ENCODE measurements at regions not wholly inside any gene's neighbourhood (a gene's known extent, or its start where the extent isn't known, plus 50 kb on each side); places are given as distances from the start of the nearest gene placed in this dataset.
"Not testable (repeated sequence)": the region's sequence is repeated elsewhere in the genome, so short reads cannot be mapped to it uniquely, and the experiment has no call there.

- Histone ChIP-seq H2BK15ac (replicated peaks; ENCODE audit: low read depth) (no peak overlapping the region), H2BK120ac (ENCODE audit: low read depth, low read length) (no peak overlapping the region), H3K4ac (ENCODE audit: low read depth, low read length) (no peak overlapping the region), H3K4me2 (ENCODE audit: low read length) (no peak overlapping the region), H3K4me1 (ENCODE audit: control insufficient read depth, low read depth, low read length) (no peaks in the 10 kb centered on the region), H3K27me3 (ENCODE audit: insufficient read depth, low read length, poor library complexity) (no peaks in the 10 kb centered on the region), H3K36me3 (ENCODE audit: control insufficient read depth, insufficient read depth, low read length) (no peaks in the 10 kb centered on the region), H2BK5ac (ENCODE audit: low read length) (no peak overlapping the region), H2AK5ac (ENCODE audit: low read length) (no peak overlapping the region), H3K4me3 (ENCODE audit: low read length) (no peak overlapping the region), H4K5ac (ENCODE audit: low read length) (no peak overlapping the region), H3K23ac (ENCODE audit: low read length) (no peak overlapping the region), H3K18ac (ENCODE audit: low read length) (no peak overlapping the region), H3K79me1 (ENCODE audit: low read length) (no peaks in the 10 kb centered on the region), H3K79me2 (ENCODE audit: control insufficient read depth, insufficient read depth, low read length) (no peaks in the 10 kb centered on the region), H3K9ac (ENCODE audit: low read length) (no peak overlapping the region), H3K56ac (ENCODE audit: low read length) (no peak overlapping the region), H3K27ac (ENCODE audit: low read depth, low read length) (no peak overlapping the region), H4K8ac (ENCODE audit: low read depth, low read length) (no peak overlapping the region)
- no CpG with 5 or more reads among the region's 2 CpGs for whole genome bisulfite sequencing (ENCODE audit: extremely low coverage, insufficient coverage, low lambda C conversion rate)
- DNase-seq = no peak
Observed at GRCh38 chr4:181798536-181798935, 444.7 kb upstream of the TENM3 start.

- H3K4me2 ChIP-seq (ENCODE audit: low read length) = no peak overlapping the region
- no peak overlapping the region for H3K4ac ChIP-seq (ENCODE audit: low read depth, low read length)
- no peak overlapping the region for H3K27ac ChIP-seq (ENCODE audit: low read depth, low read length)
- no peak overlapping the region for H3K9ac ChIP-seq (ENCODE audit: low read length)
- H2BK15ac ChIP-seq (replicated peaks; ENCODE audit: low read depth) = no peak overlapping the region
- H2BK120ac ChIP-seq (ENCODE audit: low read depth, low read length) = no peak overlapping the region
- no peak overlapping the region for H3K56ac ChIP-seq (ENCODE audit: low read length)
- no peak overlapping the region for H4K5ac ChIP-seq (ENCODE audit: low read length)
- H2AK5ac ChIP-seq (ENCODE audit: low read length) = no peak overlapping the region
- H3K36me3 ChIP-seq (ENCODE audit: control insufficient read depth, insufficient read depth, low read length) = no peaks in the 10 kb centered on the region
- H3K4me3 ChIP-seq (ENCODE audit: low read length) = no peak overlapping the region
- no peak overlapping the region for H2BK5ac ChIP-seq (ENCODE audit: low read length)
- no peaks in the 10 kb centered on the region for H3K4me1 ChIP-seq (ENCODE audit: control insufficient read depth, low read depth, low read length)
- H3K18ac ChIP-seq (ENCODE audit: low read length) = no peak overlapping the region
- DNase-seq = no peak
- H3K79me1 ChIP-seq (ENCODE audit: low read length) = no peaks in the 10 kb centered on the region
- no peaks in the 10 kb centered on the region for H3K27me3 ChIP-seq (ENCODE audit: insufficient read depth, low read length, poor library complexity)
- H4K8ac ChIP-seq (ENCODE audit: low read depth, low read length) = no peak overlapping the region
- no peaks in the 10 kb centered on the region for H3K79me2 ChIP-seq (ENCODE audit: control insufficient read depth, insufficient read depth, low read length)
- WGBS (ENCODE audit: extremely low coverage, insufficient coverage, low lambda C conversion rate) = no CpG with 5 or more reads among the region's 10 CpGs
- no peak overlapping the region for H3K23ac ChIP-seq (ENCODE audit: low read length)
Observed at GRCh38 chr4:181799561-181800069, 443.6 kb upstream of the TENM3 start.

- Histone ChIP-seq H3K4me1 (ENCODE audit: control insufficient read depth, low read depth, low read length) (no peaks in the 10 kb centered on the region), H2BK120ac (ENCODE audit: low read depth, low read length) (no peak overlapping the region), H3K56ac (ENCODE audit: low read length) (no peak overlapping the region), H3K4me2 (ENCODE audit: low read length) (no peak overlapping the region), H3K79me1 (ENCODE audit: low read length) (no peaks in the 10 kb centered on the region), H4K5ac (ENCODE audit: low read length) (no peak overlapping the region), H2BK15ac (replicated peaks; ENCODE audit: low read depth) (no peak overlapping the region), H3K23ac (ENCODE audit: low read length) (no peak overlapping the region), H3K18ac (ENCODE audit: low read length) (no peak overlapping the region), H3K27me3 (ENCODE audit: insufficient read depth, low read length, poor library complexity) (no peaks in the 10 kb centered on the region), H3K79me2 (ENCODE audit: control insufficient read depth, insufficient read depth, low read length) (no peaks in the 10 kb centered on the region), H3K9ac (ENCODE audit: low read length) (no peak overlapping the region), H3K27ac (ENCODE audit: low read depth, low read length) (no peak overlapping the region), H2AK5ac (ENCODE audit: low read length) (no peak overlapping the region), H3K36me3 (ENCODE audit: control insufficient read depth, insufficient read depth, low read length) (no peaks in the 10 kb centered on the region), H2BK5ac (ENCODE audit: low read length) (no peak overlapping the region), H4K8ac (ENCODE audit: low read depth, low read length) (no peak overlapping the region), H3K4ac (ENCODE audit: low read depth, low read length) (no peak overlapping the region), H3K4me3 (ENCODE audit: low read length) (no peak overlapping the region)
- no CpG with 5 or more reads among the region's 2 CpGs for WGBS (ENCODE audit: extremely low coverage, insufficient coverage, low lambda C conversion rate)
- no peak for DNase-seq
Observed at GRCh38 chr4:181802207-181802606, 441.0 kb upstream of the TENM3 start.

- Histone ChIP-seq H2AK5ac (ENCODE audit: low read length) (no peak overlapping the region), H3K56ac (ENCODE audit: low read length) (no peak overlapping the region), H3K4ac (ENCODE audit: low read depth, low read length) (no peak overlapping the region), H3K4me1 (ENCODE audit: control insufficient read depth, low read depth, low read length) (no peaks in the 10 kb centered on the region), H2BK5ac (ENCODE audit: low read length) (no peak overlapping the region), H2BK15ac (replicated peaks; ENCODE audit: low read depth) (no peak overlapping the region), H2BK120ac (ENCODE audit: low read depth, low read length) (no peak overlapping the region), H4K5ac (ENCODE audit: low read length) (no peak overlapping the region), H3K36me3 (ENCODE audit: control insufficient read depth, insufficient read depth, low read length) (no peaks in the 10 kb centered on the region), H4K8ac (ENCODE audit: low read depth, low read length) (no peak overlapping the region), H3K27me3 (ENCODE audit: insufficient read depth, low read length, poor library complexity) (no peaks in the 10 kb centered on the region), H3K18ac (ENCODE audit: low read length) (no peak overlapping the region), H3K27ac (ENCODE audit: low read depth, low read length) (no peak overlapping the region), H3K9ac (ENCODE audit: low read length) (no peak overlapping the region), H3K79me1 (ENCODE audit: low read length) (no peaks in the 10 kb centered on the region), H3K4me3 (ENCODE audit: low read length) (no peak overlapping the region), H3K23ac (ENCODE audit: low read length) (no peak overlapping the region), H3K79me2 (ENCODE audit: control insufficient read depth, insufficient read depth, low read length) (no peaks in the 10 kb centered on the region), H3K4me2 (ENCODE audit: low read length) (no peak overlapping the region)
- DNase-seq = no peak
Observed at GRCh38 chr4:181807771-181808170, 435.4 kb upstream of the TENM3 start.

- Histone ChIP-seq H3K27me3 (ENCODE audit: insufficient read depth, low read length, poor library complexity) (no peaks in the 10 kb centered on the region), H3K36me3 (ENCODE audit: control insufficient read depth, insufficient read depth, low read length) (no peaks in the 10 kb centered on the region), H4K8ac (ENCODE audit: low read depth, low read length) (no peak overlapping the region), H3K4ac (ENCODE audit: low read depth, low read length) (no peak overlapping the region), H2BK120ac (ENCODE audit: low read depth, low read length) (no peak overlapping the region), H3K18ac (ENCODE audit: low read length) (no peak overlapping the region), H3K4me3 (ENCODE audit: low read length) (no peak overlapping the region), H2BK15ac (replicated peaks; ENCODE audit: low read depth) (no peak overlapping the region), H4K5ac (ENCODE audit: low read length) (no peak overlapping the region), H3K79me2 (ENCODE audit: control insufficient read depth, insufficient read depth, low read length) (no peaks in the 10 kb centered on the region), H3K79me1 (ENCODE audit: low read length) (no peaks in the 10 kb centered on the region), H3K56ac (ENCODE audit: low read length) (no peak overlapping the region), H3K4me2 (ENCODE audit: low read length) (no peak overlapping the region), H2AK5ac (ENCODE audit: low read length) (no peak overlapping the region), H3K23ac (ENCODE audit: low read length) (no peak overlapping the region), H2BK5ac (ENCODE audit: low read length) (no peak overlapping the region), H3K4me1 (ENCODE audit: control insufficient read depth, low read depth, low read length) (no peaks in the 10 kb centered on the region), H3K9ac (ENCODE audit: low read length) (no peak overlapping the region), H3K27ac (ENCODE audit: low read depth, low read length) (no peak overlapping the region)
- no peak for DNase-seq
- WGBS (ENCODE audit: extremely low coverage, insufficient coverage, low lambda C conversion rate) = 100% methylated on average over 1 of the region's 5 CpGs
Observed at GRCh38 chr4:181810711-181811110, 432.5 kb upstream of the TENM3 start.

GRCh38 chr4:181811550-181811949 is 431.7 kb upstream of the TENM3 start:
- H3K79me1 ChIP-seq (ENCODE audit: low read length); H3K23ac ChIP-seq (ENCODE audit: low read length); H3K36me3 ChIP-seq (ENCODE audit: control insufficient read depth, insufficient read depth, low read length); H3K27ac ChIP-seq (ENCODE audit: low read depth, low read length); H2AK5ac ChIP-seq (ENCODE audit: low read length); H2BK5ac ChIP-seq (ENCODE audit: low read length); H3K4me3 ChIP-seq (ENCODE audit: low read length); H3K79me2 ChIP-seq (ENCODE audit: control insufficient read depth, insufficient read depth, low read length); H3K4me1 ChIP-seq (ENCODE audit: control insufficient read depth, low read depth, low read length); H4K5ac ChIP-seq (ENCODE audit: low read length); H4K8ac ChIP-seq (ENCODE audit: low read depth, low read length); H3K4me2 ChIP-seq (ENCODE audit: low read length); H3K4ac ChIP-seq (ENCODE audit: low read depth, low read length); H3K27me3 ChIP-seq (ENCODE audit: insufficient read depth, low read length, poor library complexity); H3K18ac ChIP-seq (ENCODE audit: low read length); H2BK120ac ChIP-seq (ENCODE audit: low read depth, low read length); H3K56ac ChIP-seq (ENCODE audit: low read length); H3K9ac ChIP-seq (ENCODE audit: low read length); DNase-seq; H2BK15ac ChIP-seq (replicated peaks; ENCODE audit: low read depth): not testable (repeated sequence)
- WGBS (ENCODE audit: extremely low coverage, insufficient coverage, low lambda C conversion rate) = no CpG with 5 or more reads among the region's 5 CpGs

Data from mesendoderm (in vitro differentiated cells).